ENCODE measurements at regions not wholly inside any gene's neighbourhood (a gene's known extent, or its start where the extent isn't known, plus 50 kb on each side); places are given as distances from the start of the nearest gene placed in this dataset.

GRCh38 chr14:61222388-61222787, 58.8 kb downstream of the TMEM30B start:
- Histone ChIP-seq H2AK5ac (ENCODE audit: low read depth, low read length) (no peak overlapping the region), H2BK12ac (ENCODE audit: low read depth, low read length) (no peak overlapping the region), H3K23ac (ENCODE audit: insufficient read length) (no peak overlapping the region), H3K4me2 (ENCODE audit: insufficient read depth in 1 of 2, low read depth in 2 of 2, low read length in 2 of 2) (no peak overlapping the region), H3K4me1 (replicated peaks in 1 of 4; ENCODE audit: control insufficient read depth in 3 of 4, insufficient read depth in 4 of 4, low read length in 3 of 4) (peaks cover 0 to 14% (median 6%) of the 10 kb centered on the region in 4 experiments; a peak in 5 of 7 replicates), H3K9me3 (ENCODE audit: insufficient read depth in 2 of 2, low read depth in 1 of 2, low read length in 1 of 2) (no peaks in the 10 kb centered on the region), H3K4ac (replicated peaks; ENCODE audit: insufficient read length, low read depth, low read length) (no peak overlapping the region), H3K18ac (ENCODE audit: extremely low read depth, low read length) (no peak overlapping the region), H2BK20ac (ENCODE audit: low read length) (no peak overlapping the region), H3K9ac (replicated peaks in 1 of 4; ENCODE audit: extremely low read depth in 1 of 4, low read depth in 3 of 4, low read length in 3 of 4) (no peak overlapping the region), H4K5ac (ENCODE audit: insufficient read length, low read depth, low read length) (no peak overlapping the region), H3K36me3 (ENCODE audit: control insufficient read depth in 2 of 4, insufficient read depth in 4 of 4, low read length in 3 of 4) (no peaks in the 10 kb centered on the region), H2AFZ (ENCODE audit: low read length) (no peak overlapping the region), H3K14ac (ENCODE audit: insufficient read length) (no peak overlapping the region), H4K20me1 (replicated peaks in 1 of 2; ENCODE audit: control insufficient read depth in 1 of 2, insufficient read depth in 2 of 2, low read length in 2 of 2) (no peaks in the 10 kb centered on the region), H2BK120ac (replicated peaks; ENCODE audit: low read depth, low read length) (no peak overlapping the region), H2BK5ac (ENCODE audit: low read depth, low read length) (no peak overlapping the region), H3K23me2 (ENCODE audit: low read depth, low read length) (no peaks in the 10 kb centered on the region), H3K56ac (replicated peaks; ENCODE audit: insufficient read length, low read depth, low read length) (no peak overlapping the region), H3K27me3 (replicated peaks in 1 of 4; ENCODE audit: control insufficient read depth in 3 of 4, extremely low read depth in 1 of 4, insufficient read depth in 3 of 4, low read length in 3 of 4) (no peaks in the 10 kb centered on the region), H4K91ac (replicated peaks; ENCODE audit: insufficient read length, low read length) (no peak overlapping the region), H2BK15ac (ENCODE audit: low read length) (no peak overlapping the region), H3K79me2 (ENCODE audit: control insufficient read depth in 1 of 2, insufficient read depth in 2 of 2, low read length in 2 of 2) (no peaks in the 10 kb centered on the region), H3K4me3 (ENCODE audit: extremely low read depth in 1 of 4, insufficient read depth in 2 of 4, low read depth in 3 of 4, low read length in 4 of 4) (no peak overlapping the region), H3K79me1 (ENCODE audit: low read depth, low read length) (no peaks in the 10 kb centered on the region), H3K27ac (ENCODE audit: low read depth, low read length) (no peak overlapping the region), H4K8ac (ENCODE audit: extremely low read depth, insufficient read depth, low read length) (no peak overlapping the region)
- FAIRE-seq (no peak), DNase-seq (ENCODE audit: low read depth in 1 of 2, low spot score in 2 of 2) (no peak)
- ChIA-PET POLR2A (ENCODE audit: partially characterized antibody) (no interaction called here), CTCF (ENCODE audit: partially characterized antibody) (interaction anchor here (0.9 to 1.0 kb wide), 2 partner anchors 14 to 115 kb away, joined by 3 read pairs; no protein-coding TSS in a partner anchor)
- TF ChIP-seq NANOG (IDR thresholded peaks at IDR 0.05; ENCODE audit: insufficient read depth, low read depth, low read length, poor library complexity, severe bottlenecking): no peak
- no peak for TF ChIP-seq GABPA (IDR thresholded peaks at IDR 0.05; ENCODE audit: borderline replicate concordance, insufficient read depth, low read length)
- WGBS, 2 experiments (ENCODE audit: extremely low coverage in 1 of 2, insufficient coverage in 1 of 2, insufficient read length in 1 of 2, insufficient replicate concordance in 2 of 2, low coverage in 1 of 2, low lambda C conversion rate in 2 of 2, missing lambda C conversion rate in 1 of 2): 83% methylated on average over 3 of the region's 3 CpGs; no CpG with 5 or more reads in 1 of the 2 experiments
